ENCODE measurements at regions not wholly inside any gene's neighbourhood (a gene's known extent, or its start where the extent isn't known, plus 50 kb on each side); places are given as distances from the start of the nearest gene placed in this dataset.
"Not testable (repeated sequence)": the region's sequence is repeated elsewhere in the genome, so short reads cannot be mapped to it uniquely, and the experiment has no call there.

DNA sequence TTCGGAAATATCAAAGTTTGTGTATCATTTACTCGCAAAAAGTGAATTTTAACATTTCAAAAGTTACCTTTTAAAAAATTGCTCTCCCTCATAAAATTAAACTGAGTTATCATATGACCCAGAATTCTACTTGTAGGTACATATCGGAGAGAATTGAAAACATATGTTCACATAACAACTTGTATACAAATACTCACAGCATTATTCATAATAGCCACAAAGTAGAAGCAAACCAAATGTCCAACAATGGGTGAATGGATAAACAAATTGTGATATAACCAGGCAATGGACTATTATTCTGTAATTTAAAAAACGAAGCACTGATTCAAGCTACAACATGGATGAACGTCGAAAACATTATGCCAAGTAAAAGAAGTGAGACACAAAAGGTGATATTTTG, 412.0 kb upstream of the TCF4 start:
- DNase-seq = no peak

DNA sequence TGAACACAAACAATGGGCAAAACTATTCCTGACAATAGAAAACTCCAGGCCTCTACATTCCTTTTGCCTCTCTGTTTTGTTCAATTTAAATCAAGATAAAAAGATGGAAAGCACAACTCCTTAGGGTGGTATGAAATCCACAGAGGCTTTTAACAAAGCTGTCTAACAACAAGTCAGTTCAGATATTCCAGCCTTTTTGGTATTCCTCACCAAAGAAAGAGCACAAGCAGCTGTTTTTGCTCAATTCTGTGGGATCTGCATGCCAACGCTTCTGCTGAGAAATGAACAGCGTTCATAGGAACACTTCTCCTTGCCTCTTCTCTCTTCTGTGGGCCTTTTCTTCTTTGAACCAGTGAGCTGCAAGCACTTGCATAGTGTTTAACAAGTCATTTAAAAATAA, 411.6 kb upstream of the TCF4 start:
- DNase-seq = no peak

DNA sequence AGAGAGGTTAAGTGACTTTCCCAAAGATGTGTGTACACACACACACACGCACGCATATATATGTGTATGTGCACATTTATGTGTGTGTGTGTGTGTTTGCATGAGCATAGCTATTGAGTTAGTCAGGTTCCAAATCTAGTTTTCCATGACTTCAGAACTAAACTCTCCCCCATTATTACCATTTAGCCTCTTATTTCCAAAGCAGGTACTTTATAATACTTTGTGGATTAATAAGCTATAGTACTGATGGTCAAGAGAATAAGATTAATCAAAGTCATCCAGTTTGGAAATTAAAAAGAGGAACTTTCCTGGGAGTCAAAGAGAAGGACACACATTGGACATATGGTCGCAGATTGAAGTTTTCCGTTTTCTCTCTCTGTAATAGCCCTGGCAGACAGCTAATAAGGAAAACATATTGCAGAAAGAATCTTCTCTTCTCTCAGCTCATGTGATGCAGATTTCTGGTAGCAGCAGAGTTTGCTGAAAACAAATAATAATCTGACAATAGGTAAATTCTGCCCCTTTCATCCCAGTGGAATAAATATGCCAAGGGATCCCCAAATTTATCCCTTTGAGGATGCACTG, 410.9 kb upstream of the TCF4 start:
- no peak for DNase-seq

DNA sequence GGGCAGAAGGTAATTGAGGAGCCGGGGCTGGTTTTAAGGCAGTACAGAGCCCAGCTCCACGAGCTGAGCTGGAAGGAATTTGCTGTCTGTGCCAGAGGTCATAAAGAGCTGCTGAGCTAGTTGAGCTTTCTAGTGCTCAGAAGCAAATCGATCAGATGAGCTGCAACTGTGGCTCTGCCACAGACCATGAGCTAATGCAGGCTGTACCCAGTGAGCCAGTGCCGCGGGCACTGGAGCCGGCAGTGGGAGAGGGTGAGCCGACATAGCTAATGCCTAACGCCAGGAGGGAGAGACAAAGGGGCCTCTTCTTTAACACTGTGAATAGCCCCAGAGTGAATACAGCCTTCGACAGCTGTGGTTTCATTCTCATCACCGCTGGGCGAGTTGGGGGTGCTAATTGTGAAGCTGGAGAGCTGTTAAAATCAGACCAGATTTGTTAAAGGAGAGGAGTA, 410.1 kb upstream of the TCF4 start:
- no peak for DNase-seq

GRCh38 chr18:55997151-55997561, 409.2 kb upstream of the TCF4 start:
- no peak for DNase-seq

GRCh38 chr18:55996717-55997116, 408.7 kb upstream of the TCF4 start:
- no peak for DNase-seq

- DNase-seq = no peak
These were observed 402.2 kb upstream of the TCF4 start for GRCh38 chr18:55990186-55990585.

DNA sequence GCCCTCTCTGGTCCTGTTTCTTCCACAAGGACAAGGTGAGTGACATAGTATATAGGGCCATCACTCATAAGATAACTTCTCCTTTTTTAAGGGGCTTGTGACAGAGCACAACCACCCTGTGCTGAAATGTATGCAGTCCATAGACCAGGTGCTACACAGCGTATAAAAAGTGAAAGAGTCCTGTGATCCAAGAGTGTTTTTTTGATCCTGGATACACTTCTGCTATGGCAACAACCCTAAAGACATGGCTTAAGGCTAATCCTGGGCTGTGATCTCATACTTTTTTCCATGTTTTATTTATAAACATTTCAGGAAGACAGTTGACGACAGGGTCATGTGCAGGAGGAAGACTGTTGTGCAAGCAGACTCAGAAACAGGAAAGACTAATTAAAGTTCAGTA, 400.5 kb upstream of the TCF4 start:
- DNase-seq = peak in 1 of 2 donors; percentile 34

DNA sequence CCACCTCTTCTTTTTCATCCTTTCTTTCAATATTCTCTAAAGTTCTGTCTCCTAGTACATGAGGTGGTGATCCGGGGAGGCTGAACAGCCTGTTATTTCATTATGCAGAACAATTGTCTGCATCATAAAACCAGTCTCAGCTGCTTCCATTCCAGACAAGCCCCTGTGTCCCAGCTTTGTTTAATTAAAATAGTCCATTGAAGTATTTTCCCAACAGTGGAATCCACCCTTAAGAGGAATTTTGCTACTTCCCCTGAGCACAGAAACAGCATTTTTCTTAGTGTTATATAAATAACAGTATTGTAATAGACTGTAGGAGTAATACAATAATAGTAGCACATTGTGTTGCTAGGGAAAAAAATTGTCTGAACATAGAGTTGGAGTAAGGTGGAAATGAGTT, 395.4 kb upstream of the TCF4 start:
- no peak for DNase-seq

GRCh38 chr18:55982992-55983391, 395.0 kb upstream of the TCF4 start:
- no peak for DNase-seq

- peak in 1 of 2 donors; percentile 3 for DNase-seq
These were observed 393.9 kb upstream of the TCF4 start for GRCh38 chr18:55981712-55982475.

DNA sequence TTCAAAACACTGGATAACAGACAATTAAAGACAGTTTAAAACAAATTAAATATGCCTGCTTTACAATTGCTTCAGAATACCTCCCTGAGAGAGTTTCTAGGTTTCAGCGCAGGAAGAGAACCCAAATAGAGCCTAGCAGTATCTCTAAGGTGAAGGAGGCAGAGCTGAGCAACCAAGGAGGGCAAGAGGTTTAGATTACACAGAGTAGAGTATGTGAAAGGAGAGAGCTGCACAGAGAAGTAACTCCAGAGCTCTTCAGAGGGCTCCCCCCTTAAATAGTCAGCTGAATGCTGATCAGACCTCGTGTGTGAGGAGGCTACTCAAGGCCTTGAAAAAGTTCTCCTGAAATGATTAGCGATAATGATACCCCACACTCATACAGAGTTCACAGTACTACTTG, 386.5 kb upstream of the TCF4 start:
- no peak for DNase-seq

DNA sequence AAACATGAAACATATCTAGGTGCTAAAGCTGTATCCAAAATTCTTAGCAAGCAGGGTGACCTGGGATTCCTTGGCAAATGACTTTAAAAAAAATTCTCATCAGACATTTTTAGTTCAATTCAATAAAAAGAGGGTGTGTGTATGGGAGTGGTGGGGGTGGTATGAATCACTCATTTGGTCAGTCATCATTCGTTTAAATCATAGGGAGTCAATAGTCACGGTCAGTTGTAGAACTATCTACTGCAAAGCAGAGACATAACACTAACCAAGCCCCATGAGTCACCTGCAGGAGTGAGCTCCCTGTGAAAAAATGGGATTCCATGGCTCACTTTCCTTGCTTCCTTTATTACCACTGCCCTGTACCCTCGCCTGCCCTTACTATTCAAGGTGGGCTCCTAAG, 380.6 kb upstream of the TCF4 start:
- no peak for DNase-seq

DNA sequence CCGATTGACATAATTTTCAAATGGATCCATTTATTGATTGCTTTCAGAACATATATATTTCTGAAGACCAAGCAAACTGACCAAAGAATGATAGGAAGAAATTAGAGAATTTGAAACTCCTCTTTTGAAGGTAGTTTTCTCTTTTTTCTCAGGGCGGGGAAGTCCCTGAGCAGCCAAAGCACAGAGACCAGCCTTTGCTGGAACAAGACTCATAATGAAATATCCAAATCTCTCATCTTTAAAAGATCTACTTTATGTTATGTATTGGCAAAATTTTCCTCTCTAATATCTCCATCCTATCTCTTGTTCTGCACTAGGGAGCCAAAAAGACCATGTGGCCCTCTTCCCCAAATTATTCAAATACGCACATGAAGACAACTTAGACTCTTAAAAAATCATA, 379.0 kb upstream of the TCF4 start:
- no peak for DNase-seq

GRCh38 chr18:55964171-55964570, 376.2 kb upstream of the TCF4 start:
- DNase-seq = no peak

DNA sequence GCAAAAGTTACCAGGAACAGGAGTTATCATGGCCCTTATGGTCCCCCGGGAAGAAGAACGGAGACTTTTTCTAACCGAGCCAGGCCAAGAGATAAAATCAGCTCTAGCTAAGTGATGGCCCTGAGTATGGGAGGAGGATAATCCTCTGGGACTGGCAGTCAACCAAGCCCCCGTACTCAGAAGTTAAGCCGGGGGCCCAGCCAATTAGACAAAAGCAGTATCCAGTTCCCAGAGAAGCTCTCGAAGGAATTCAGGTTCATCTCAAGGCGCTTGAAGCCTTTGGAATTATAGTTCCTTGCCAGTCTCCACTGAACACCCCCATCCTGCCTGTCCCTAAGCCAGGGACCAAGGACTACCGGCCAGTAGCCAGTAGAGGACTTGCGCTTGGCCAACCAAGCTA, 365.3 kb upstream of the TCF4 start:
- DNase-seq = no peak

DNA sequence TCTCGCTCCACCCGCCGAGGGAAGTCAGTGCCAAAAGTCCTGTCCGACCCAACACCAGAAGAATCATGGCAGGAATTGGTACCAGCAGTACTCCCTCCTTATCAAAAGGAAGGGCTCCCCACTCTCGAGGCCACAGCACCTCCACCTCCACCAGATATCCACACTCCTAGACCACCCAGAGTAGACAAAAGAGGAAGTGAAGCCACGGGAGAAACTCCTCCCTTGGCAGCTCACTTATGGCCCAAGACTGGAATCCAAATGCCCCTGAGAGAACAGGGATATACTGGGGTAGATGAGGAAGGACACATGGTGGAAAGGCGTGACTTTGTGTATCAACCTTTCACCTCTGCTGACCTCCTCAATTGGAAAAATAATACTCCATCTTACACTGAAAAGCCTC, 363.7 kb upstream of the TCF4 start:
- DNase-seq = not testable (repeated sequence)

DNA sequence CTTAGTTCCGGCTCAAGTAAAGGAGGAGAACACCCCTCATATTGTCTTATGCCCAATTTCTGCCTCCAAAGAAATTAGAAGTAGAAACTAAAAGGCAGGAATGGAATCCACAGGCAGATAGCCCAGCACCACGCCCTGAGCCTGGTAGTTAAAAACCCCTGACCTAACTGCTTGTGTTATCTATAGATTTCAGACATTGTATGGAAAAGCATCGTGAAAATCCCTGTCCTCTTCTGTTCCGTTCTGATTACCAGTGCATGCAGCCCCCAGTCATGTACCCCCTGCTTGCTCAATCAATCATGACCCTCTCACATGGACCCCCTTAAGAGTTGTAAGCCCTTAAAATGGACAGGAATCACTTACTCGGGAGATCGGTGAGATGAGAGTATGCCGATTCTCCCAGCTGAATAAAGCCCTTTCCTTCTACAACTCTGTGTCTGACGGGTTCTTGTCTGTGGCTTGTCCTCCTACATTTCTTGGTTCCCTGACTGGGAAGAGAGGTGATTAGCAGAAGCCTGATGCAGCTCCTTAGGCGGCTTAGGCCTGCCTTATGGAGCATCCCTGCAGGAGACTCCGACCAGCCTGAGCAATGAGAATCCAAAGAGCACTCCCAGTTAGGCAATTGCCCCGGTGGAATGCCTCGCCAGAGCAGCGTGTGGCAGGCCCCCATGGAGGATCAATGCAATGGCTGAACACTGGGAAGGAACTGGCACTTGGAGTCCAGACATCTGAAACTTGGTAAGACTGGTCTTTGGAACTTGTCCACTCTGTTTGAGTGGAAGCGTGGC, 362.6 kb upstream of the TCF4 start:
- no peak for DNase-seq

DNA sequence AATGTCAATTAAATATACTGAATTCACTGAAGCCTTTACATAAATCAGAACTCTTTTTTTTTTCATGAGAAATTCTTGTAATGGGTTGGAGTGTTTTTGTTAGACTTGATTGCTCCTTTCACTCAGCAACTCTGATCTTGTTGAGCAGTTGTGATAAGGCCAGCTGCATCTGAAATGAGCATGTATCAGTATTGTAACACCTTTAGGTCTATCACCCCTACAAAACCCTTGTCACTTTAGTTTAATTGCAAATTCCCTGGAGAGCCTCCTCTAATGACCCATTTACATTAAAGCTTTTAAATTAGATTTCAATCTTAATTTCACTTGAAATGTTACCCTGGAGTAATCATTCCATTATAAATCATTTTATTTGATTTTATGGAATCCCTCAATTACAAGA, 346.8 kb upstream of the TCF4 start:
- no peak for DNase-seq

DNA sequence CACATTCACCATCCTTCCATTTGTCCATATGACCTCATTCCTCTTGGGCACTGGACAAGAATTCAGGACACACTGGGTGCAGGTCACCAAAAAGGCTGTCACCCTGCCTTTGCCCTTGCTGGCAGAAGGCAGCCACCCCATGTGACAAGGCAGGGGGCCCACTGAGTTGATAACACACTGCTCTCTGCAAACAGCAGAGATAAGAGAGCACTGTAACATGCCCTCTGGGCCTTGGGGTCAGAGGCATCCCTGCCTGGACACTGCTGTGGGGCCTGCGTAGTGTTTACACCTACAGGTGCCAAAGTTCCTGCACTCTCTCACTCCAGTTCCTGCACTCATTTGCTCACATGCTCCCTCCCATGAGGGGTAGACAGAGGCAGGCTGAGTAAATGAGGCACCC, 344.7 kb upstream of the TCF4 start:
- no peak for DNase-seq

GRCh38 chr18:55927831-55928230, 339.8 kb upstream of the TCF4 start:
- no peak for DNase-seq

DNA sequence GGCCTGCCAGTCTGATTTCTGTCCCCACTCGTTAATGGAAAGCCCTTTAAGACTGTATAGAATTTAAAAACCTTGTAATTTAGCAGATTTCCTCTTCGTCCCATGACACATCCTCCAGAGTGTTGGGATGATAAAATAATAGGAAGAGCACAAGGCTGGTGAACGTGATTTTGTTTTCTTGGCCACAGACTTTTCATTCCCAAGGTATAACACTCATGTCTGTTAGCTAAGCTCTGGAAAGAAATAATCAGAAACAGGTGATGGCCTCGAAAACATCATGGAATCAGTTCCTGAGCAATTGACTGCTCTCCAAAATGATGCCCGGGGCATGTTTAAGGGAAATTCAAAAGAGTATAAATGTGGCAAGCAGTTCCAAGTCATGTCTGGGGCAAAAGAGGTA, 337.8 kb upstream of the TCF4 start:
- no peak for DNase-seq

DNA sequence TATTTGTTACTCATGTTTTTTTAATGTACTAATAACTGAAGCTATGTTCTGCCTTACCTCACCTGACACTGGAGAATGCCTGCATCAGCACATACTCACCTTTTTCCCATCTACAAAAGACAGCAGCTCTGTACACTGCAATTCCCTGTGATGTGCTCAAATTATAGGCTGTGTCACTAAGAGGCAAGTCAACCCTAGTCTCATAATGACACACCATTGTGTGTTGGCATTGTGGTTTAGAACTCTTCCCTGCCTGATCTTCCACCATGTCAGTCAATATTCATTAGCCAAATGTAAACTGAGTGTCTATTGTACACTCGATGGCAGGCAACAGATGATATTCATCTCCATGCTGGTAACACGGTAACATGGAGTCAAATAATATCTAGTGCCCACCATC, 332.1 kb upstream of the TCF4 start:
- no peak for DNase-seq

DNA sequence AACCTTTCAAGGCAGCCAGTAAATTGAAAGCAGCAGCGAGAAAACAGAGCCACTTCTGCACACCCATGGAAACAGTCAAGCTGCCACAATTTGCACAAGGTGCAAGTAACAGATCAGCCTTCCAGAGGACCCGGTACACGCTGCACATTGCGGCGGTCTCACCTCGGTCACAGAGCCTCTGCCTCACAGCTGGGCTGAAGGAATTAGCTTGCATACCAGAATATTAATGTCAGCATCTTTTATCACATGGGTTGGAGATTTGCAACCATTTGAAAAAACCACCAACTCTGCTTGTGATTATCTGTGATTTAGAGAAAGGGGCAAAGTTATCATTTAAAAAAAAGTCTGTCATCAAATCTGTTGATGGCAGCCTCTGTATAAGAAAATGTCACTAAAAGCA, 330.5 kb upstream of the TCF4 start:
- DNase-seq = no peak
